GM23248 (cell line): ENCODE measurements at regions not wholly inside any gene's neighbourhood (a gene's known extent, or its start where the extent isn't known, plus 50 kb on each side); places are given as distances from the start of the nearest gene placed in this dataset.
"Not testable (repeated sequence)": the region's sequence is repeated elsewhere in the genome, so short reads cannot be mapped to it uniquely, and the experiment has no call there.

Experiments used
- DNase-seq: peaks from one replicate; pipeline ENCODE4 v3.0.0-alpha.2; 2015
- H2AFZ ChIP-seq: fragments of 200-600 bp; sonication (generic); 2 replicates; pipeline ENCODE4 v1.6.1; 2016; ENCODE audit warnings: antibody characterized with exemption
- H3F3A ChIP-seq: fragments of 200-600 bp; sonication (generic); 2 replicates; pipeline ENCODE4 v1.6.1; 2016; ENCODE audit warnings: mild to moderate bottlenecking, antibody characterized with exemption, mixed run types; ENCODE audit not compliant: insufficient read depth
- H3K27ac ChIP-seq: fragments of 200-600 bp; sonication (generic); 2 replicates; pipeline ENCODE4 v1.5.1; 2016; ENCODE audit warnings: mild to moderate bottlenecking
- H3K27me3 ChIP-seq: fragments of 200-600 bp; sonication (generic); replicated peaks from 2 replicates; pipeline ENCODE4 v1.6.1; 2016; ENCODE audit warnings: mild to moderate bottlenecking; ENCODE audit not compliant: insufficient read depth
- H3K36me3 ChIP-seq: fragments of 200-600 bp; sonication (generic); 2 replicates; pipeline ENCODE4 v1.6.1; 2016; ENCODE audit warnings: low read depth, mild to moderate bottlenecking
- H3K4me1 ChIP-seq: fragments of 200-600 bp; sonication (generic); 2 replicates; pipeline ENCODE4 v1.6.1; 2016; ENCODE audit warnings: mild to moderate bottlenecking; ENCODE audit not compliant: insufficient read depth
- H3K4me2 ChIP-seq: fragments of 200-600 bp; sonication (generic); one replicate; pipeline ENCODE4 v1.6.1; 2016; ENCODE audit warnings: mild to moderate bottlenecking; ENCODE audit not compliant: unreplicated experiment
- H3K4me3 ChIP-seq: fragments of 200-600 bp; sonication (generic); 2 replicates; pipeline ENCODE4 v1.5.1; 2016; ENCODE audit warnings: mild to moderate bottlenecking
- H3K79me2 ChIP-seq: fragments of 200-600 bp; sonication (generic); 2 replicates; pipeline ENCODE4 v1.6.1; 2016; ENCODE audit warnings: mild to moderate bottlenecking; ENCODE audit not compliant: insufficient read depth
- H3K9ac ChIP-seq: fragments of 200-600 bp; sonication (generic); 2 replicates; pipeline ENCODE4 v1.6.1; 2016; ENCODE audit warnings: mild to moderate bottlenecking
- H3K9me2 ChIP-seq: fragments of 200-600 bp; sonication (generic); 2 replicates; pipeline ENCODE4 v1.6.1; 2016; ENCODE audit warnings: mixed run types, mild to moderate bottlenecking, moderate library complexity; ENCODE audit not compliant: insufficient read depth
- H3K9me3 ChIP-seq: fragments of 200-600 bp; sonication (generic); one replicate; pipeline ENCODE4 v1.6.1; 2017; ENCODE audit warnings: low read depth
- H4K20me1 ChIP-seq: fragments of 200-600 bp; sonication (generic); 2 replicates; pipeline ENCODE4 v1.6.0; 2016; ENCODE audit not compliant: insufficient read depth
- EZH2 ChIP-seq: fragments of 200-600 bp; sonication (generic); IDR thresholded peaks from 2 replicates; pipeline ENCODE4 v1.6.1; 2018; ENCODE audit warnings: antibody characterized with exemption, mild to moderate bottlenecking; ENCODE audit not compliant: insufficient read depth, poor library complexity, severe bottlenecking
- EZH2phosphoT487 ChIP-seq: fragments of 200-600 bp; sonication (generic); IDR thresholded peaks from 2 replicates; pipeline ENCODE4 v1.6.1; 2018; ENCODE audit warnings: antibody characterized with exemption, moderate library complexity, mild to moderate bottlenecking, low read depth; ENCODE audit not compliant: insufficient read depth
- WGBS, 2 experiments: methylation state at CpG; one replicate each; pipeline ENCODE4 v1.1.6; 2015 to 2017; ENCODE audit warnings: low lambda C conversion rate in 2 of 2, low coverage in 1 of 2; ENCODE audit errors: missing lambda C conversion rate in 2 of 2; 5-methylcytosine and 5-hydroxymethylcytosine counted together
- in situ Hi-C: fragments of 300-500 bp; cut with MboI; formaldehyde crosslinking; loops from 2 replicates; pipeline ENCODE4 v1.15.0; 2020

GRCh38 chr3:36648241-36649034, 115.9 kb downstream of the DCLK3 start:
- peaks cover 47% of the 10 kb centered on the region for H3F3A ChIP-seq
- in situ Hi-C loops = no loop called here
- no peaks in the 10 kb centered on the region for H3K79me2 ChIP-seq
- H3K36me3 ChIP-seq = no peaks in the 10 kb centered on the region
- peak overlapping the region; percentile 56 for H3K9ac ChIP-seq
- H3K4me1 ChIP-seq = peaks cover 56% of the 10 kb centered on the region
- H3K9me3 ChIP-seq = no peaks in the 10 kb centered on the region
- H4K20me1 ChIP-seq = no peaks in the 10 kb centered on the region
- TF ChIP-seq EZH2 (no peak), EZH2phosphoT487 (0 out of 2 replicates have a peak, but pooled peaks have one; percentile 42)
- peak overlapping the region; percentile 45 for H3K4me3 ChIP-seq
- H2AFZ ChIP-seq = 0 out of 2 replicates have a peak overlapping the region, but pooled peaks have one; percentile 52
- peak; percentile 94 for DNase-seq
- H3K4me2 ChIP-seq = peak overlapping the region; percentile 62
- 13 to 16% methylated on average over 5 of the region's 5 CpGs for WGBS, 2 experiments
- H3K27me3 ChIP-seq = no peaks in the 10 kb centered on the region
- peak overlapping the region; percentile 81 for H3K27ac ChIP-seq
- no peaks in the 10 kb centered on the region; the same call in 1 of the 2 replicates for H3K9me2 ChIP-seq

DNA sequence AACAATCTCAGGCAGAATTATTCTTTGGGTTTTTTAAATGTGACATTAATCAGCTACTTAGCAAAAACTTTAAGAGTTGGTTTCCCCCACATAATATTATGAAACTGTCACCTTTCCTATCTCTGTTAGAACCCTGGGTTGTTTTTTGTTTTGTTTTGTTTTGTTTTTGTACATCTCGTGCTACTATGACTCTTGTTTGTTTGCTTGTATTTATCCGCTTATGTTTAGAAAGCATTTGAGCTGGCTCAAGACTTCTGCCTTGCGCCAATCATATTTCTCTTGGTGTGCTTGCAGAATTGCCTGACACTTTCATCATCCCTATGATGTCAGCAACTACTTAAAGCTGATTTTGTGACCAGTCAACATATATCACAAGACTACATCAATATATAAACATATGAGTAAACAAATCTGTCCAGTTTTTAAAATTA, 116.9 kb downstream of the DCLK3 start:
- peak overlapping the region; percentile 81 for H3K27ac ChIP-seq
- TF ChIP-seq EZH2 = no peak
- no peak for TF ChIP-seq EZH2phosphoT487
- 91 to 93% methylated on average over 3 of the region's 3 CpGs for WGBS, 2 experiments

GRCh38 chr3:36643192-36643591, 121.2 kb downstream of the DCLK3 start:
- Histone ChIP-seq H3K27ac (no peak overlapping the region), H3K4me2 (no peak overlapping the region), H3K9ac (no peak overlapping the region), H3K4me3 (no peak overlapping the region), H3K27me3 (no peaks in the 10 kb centered on the region), H3K79me2 (no peaks in the 10 kb centered on the region), H3K4me1 (peaks cover 16% of the 10 kb centered on the region), H3F3A (peaks cover 15% of the 10 kb centered on the region), H2AFZ (no peak overlapping the region), H3K36me3 (no peaks in the 10 kb centered on the region), H3K9me3 (no peaks in the 10 kb centered on the region), H4K20me1 (no peaks in the 10 kb centered on the region), H3K9me2 (no peaks in the 10 kb centered on the region; the same call in 1 of the 2 replicates)
- DNase-seq = no peak
- in situ Hi-C loops = no loop called here
- TF ChIP-seq EZH2phosphoT487 (no peak), EZH2 (no peak)
- WGBS, 2 experiments = 86 to 92% methylated on average over 8 of the region's 8 CpGs

More for the DNA sequence above, 116.9 kb downstream of the DCLK3 start:
- Histone ChIP-seq H3K4me1 (peaks cover 48% of the 10 kb centered on the region), H3K9me2 (no peaks in the 10 kb centered on the region; the same call in 1 of the 2 replicates), H3K9me3 (no peaks in the 10 kb centered on the region), H3K27me3 (no peaks in the 10 kb centered on the region), H4K20me1 (no peaks in the 10 kb centered on the region), H3K9ac (peak overlapping the region; percentile 56), H3K36me3 (no peaks in the 10 kb centered on the region), H2AFZ (peak overlapping the region; percentile 52), H3K79me2 (no peaks in the 10 kb centered on the region), H3K4me3 (peak overlapping the region; percentile 45; the same call in 1 of the 2 replicates), H3F3A (peaks cover 47% of the 10 kb centered on the region), H3K4me2 (peak overlapping the region; percentile 62)
- in situ Hi-C loops = no loop called here
- DNase-seq = peak; percentile 23

GRCh38 chr3:36635731-36636130, 128.6 kb downstream of the DCLK3 start:
- Histone ChIP-seq H3K4me2 (no peak overlapping the region), H3K4me3 (no peak overlapping the region), H3K79me2 (no peaks in the 10 kb centered on the region), H3K9me2 (no peaks in the 10 kb centered on the region), H4K20me1 (no peaks in the 10 kb centered on the region), H3K27me3 (no peaks in the 10 kb centered on the region), H3F3A (no peaks in the 10 kb centered on the region), H3K36me3 (no peaks in the 10 kb centered on the region), H3K27ac (no peak overlapping the region), H2AFZ (no peak overlapping the region), H3K9ac (no peak overlapping the region), H3K4me1 (no peaks in the 10 kb centered on the region), H3K9me3 (no peaks in the 10 kb centered on the region)
- in situ Hi-C loops = no loop called here
- TF ChIP-seq EZH2phosphoT487 (no peak), EZH2 (no peak)
- peak; percentile 59 for DNase-seq
- 76 to 95% methylated on average over 1 of the region's 1 CpG for WGBS, 2 experiments

- H3K9ac ChIP-seq, H3K27me3 ChIP-seq, H3K27ac ChIP-seq, in situ Hi-C loops, H3K9me3 ChIP-seq, H3K4me1 ChIP-seq, H2AFZ ChIP-seq, H3K4me3 ChIP-seq, H3K4me2 ChIP-seq, H4K20me1 ChIP-seq, H3K9me2 ChIP-seq, H3K36me3 ChIP-seq, H3F3A ChIP-seq, H3K79me2 ChIP-seq, DNase-seq: not testable (repeated sequence)
- WGBS, 2 experiments = 97% methylated on average over 7 to 30 of the region's 39 CpGs
These were observed 130.5 kb downstream of the DCLK3 start for GRCh38 chr3:36633897-36634296.
